Spinal cord (tissue), 9 donors: ENCODE measurements at regions not wholly inside any gene's neighbourhood (a gene's known extent, or its start where the extent isn't known, plus 50 kb on each side); places are given as distances from the start of the nearest gene placed in this dataset.

ENCODE experiments used
- DNase-seq, 6 donors: peaks; one replicate each; pipeline versions ENCODE4 v3.0.0 to v3.0.0-alpha.2; 2013 to 2015; ENCODE audit warnings: low spot score in 6 of 6, low read depth in 4 of 6
- H3K27ac ChIP-seq: one replicate; pipeline ENCODE4 v1.5.1; 2013; ENCODE audit warnings: low read depth, low read length, control low read depth
- H3K27me3 ChIP-seq: one replicate; pipeline ENCODE4 v1.6.1; 2013; ENCODE audit warnings: low read length; ENCODE audit not compliant: control insufficient read depth, insufficient read depth
- H3K36me3 ChIP-seq: one replicate; pipeline ENCODE4 v1.6.1; 2013; ENCODE audit warnings: low read length; ENCODE audit not compliant: control insufficient read depth, insufficient read depth
- H3K4me1 ChIP-seq: one replicate; pipeline ENCODE4 v1.6.1; 2013; ENCODE audit warnings: low read length; ENCODE audit not compliant: control insufficient read depth, insufficient read depth
- H3K4me3 ChIP-seq: one replicate; pipeline ENCODE4 v1.5.1; 2013; ENCODE audit warnings: low read depth, low read length, control low read depth
- H3K9me3 ChIP-seq: one replicate; pipeline ENCODE4 v1.6.1; 2013; ENCODE audit warnings: low read length; ENCODE audit not compliant: control insufficient read depth, insufficient read depth
- WGBS: methylation state at CpG from one replicate; pipeline ENCODE4 v1.1.5; 2013; ENCODE audit warnings: missing lambda C conversion rate; ENCODE audit not compliant: insufficient coverage; 5-methylcytosine and 5-hydroxymethylcytosine counted together
- donor health status: healthy.

- DNase-seq = no peak
- Histone ChIP-seq H3K4me1 (peaks cover 7% of the 10 kb centered on the region), H3K9me3 (no peaks in the 10 kb centered on the region), H3K36me3 (no peaks in the 10 kb centered on the region), H3K4me3 (no peak overlapping the region), H3K27ac (no peak overlapping the region), H3K27me3 (no peaks in the 10 kb centered on the region)
- WGBS = 67% methylated on average over 1 of the region's 1 CpG
Observed at GRCh38 chr12:13371367-13371766, 174.8 kb downstream of the EMP1 start.

DNA sequence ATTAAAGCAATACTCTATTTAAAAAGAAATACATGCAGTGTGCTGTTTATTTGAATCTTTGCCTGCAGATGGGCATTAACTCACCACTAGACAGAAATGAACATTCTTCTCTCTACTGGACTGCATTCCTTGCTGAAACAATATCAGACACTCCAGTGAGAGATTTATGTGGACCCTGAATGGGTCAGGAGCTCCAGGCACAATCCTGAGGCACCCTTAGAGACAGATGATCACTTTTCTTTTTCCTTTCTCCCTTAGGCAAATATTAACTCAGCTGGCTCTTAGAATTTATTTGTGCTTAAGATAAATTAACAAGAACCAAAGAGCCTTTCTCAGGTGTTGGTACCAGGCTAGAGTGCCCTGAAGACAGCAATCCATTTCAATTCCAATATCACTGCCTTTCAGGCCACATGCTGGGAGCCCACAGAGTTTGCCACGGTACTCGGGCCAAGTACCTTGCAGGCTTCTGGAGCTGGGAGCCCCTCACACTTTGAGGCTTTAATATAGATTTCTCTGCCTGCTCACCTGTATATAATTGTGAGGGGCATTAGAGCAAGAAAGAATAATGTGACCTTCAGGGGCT, 173.0 kb downstream of the EMP1 start:
- Histone ChIP-seq H3K36me3 (no peaks in the 10 kb centered on the region), H3K4me3 (no peak overlapping the region), H3K27ac (no peak overlapping the region), H3K4me1 (peaks cover 7% of the 10 kb centered on the region), H3K27me3 (no peaks in the 10 kb centered on the region), H3K9me3 (no peaks in the 10 kb centered on the region)
- DNase-seq = peak in 1 of 6 donors; percentile 80
- WGBS = no CpG with 5 or more reads among the region's 2 CpGs

DNA sequence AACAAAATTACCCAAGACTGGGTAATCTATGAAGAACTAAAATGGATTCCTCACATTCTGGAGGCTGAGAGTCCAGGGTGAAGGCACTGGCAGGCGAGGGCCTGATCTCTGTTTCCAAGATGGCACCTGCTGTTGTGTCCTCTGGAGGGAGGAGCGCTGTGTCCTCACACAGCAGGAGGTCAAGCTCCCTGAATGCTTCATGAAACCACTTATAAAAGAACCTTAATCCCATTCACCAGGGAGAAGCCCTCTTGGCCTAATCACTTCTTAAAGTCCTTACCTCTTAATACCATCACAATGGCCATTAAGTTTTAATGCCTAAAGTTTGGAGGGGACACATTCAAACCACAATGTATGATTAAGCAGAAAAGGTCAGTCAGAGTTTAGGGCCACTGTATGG, 172.4 kb downstream of the EMP1 start:
- H3K36me3 ChIP-seq = no peaks in the 10 kb centered on the region
- no peaks in the 10 kb centered on the region for H3K9me3 ChIP-seq
- H3K4me1 ChIP-seq = peaks cover 7% of the 10 kb centered on the region
- no peak for DNase-seq
- 80% methylated on average over 1 of the region's 2 CpGs for WGBS
- no peak overlapping the region for H3K27ac ChIP-seq
- H3K4me3 ChIP-seq = no peak overlapping the region
- H3K27me3 ChIP-seq = no peaks in the 10 kb centered on the region

DNA sequence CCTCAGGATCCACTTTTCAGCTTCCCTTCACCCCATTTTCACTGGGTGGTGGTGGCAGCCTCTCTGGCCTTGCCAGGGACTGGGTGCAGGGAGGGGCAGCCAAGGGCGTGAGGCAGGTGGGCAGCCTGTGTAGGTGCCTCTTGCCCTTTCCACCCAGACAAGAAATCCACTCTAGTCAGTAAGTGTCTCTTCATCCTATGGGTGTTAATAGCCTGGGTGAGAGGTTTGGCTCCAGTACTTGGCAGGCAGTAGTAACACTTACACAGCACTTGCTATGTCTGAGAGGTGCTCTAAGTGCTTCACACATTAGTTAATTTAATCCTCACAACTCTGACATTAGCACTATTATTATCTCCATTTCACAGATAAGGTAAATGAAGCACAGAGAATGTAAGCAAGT, 171.9 kb downstream of the EMP1 start:
- Histone ChIP-seq H3K4me3 (no peak overlapping the region), H3K4me1 (peaks cover 7% of the 10 kb centered on the region), H3K27ac (no peak overlapping the region), H3K36me3 (no peaks in the 10 kb centered on the region), H3K27me3 (no peaks in the 10 kb centered on the region), H3K9me3 (no peaks in the 10 kb centered on the region)
- WGBS = no CpG with 5 or more reads among the region's 1 CpG
- DNase-seq = no peak

DNA sequence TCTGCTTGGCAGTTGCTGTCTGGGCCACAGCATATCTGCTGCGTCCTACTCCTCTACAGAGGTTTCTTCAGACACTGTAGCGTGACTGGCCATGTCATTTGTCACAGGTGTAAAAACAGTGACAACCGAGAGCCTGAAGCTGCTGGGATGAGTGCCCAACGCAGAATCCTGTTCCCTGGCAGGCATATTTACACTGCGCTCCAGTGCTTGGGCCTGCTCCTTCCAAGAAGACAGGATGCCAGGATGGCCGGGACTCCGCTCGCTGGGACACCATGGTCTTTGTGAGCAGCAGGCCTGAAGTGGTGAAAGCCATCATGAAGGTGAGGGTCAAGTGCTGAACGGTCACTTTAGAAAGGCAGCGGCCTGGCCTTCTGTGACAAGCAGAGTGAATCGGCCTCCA, 171.4 kb downstream of the EMP1 start:
- H3K27ac ChIP-seq = no peak overlapping the region
- WGBS = 83% methylated on average over 10 of the region's 11 CpGs

GRCh38 chr12:13365748-13366366, 169.3 kb downstream of the EMP1 start:
- no peak for DNase-seq
- WGBS = 97% methylated on average over 16 of the region's 16 CpGs
- H3K9me3 ChIP-seq = no peaks in the 10 kb centered on the region

More for the DNA sequence above, 171.4 kb downstream of the EMP1 start:
- Histone ChIP-seq H3K4me1 (peaks cover 7% of the 10 kb centered on the region), H3K9me3 (no peaks in the 10 kb centered on the region), H3K4me3 (no peak overlapping the region), H3K36me3 (no peaks in the 10 kb centered on the region), H3K27me3 (no peaks in the 10 kb centered on the region)
- DNase-seq = no peak

DNA sequence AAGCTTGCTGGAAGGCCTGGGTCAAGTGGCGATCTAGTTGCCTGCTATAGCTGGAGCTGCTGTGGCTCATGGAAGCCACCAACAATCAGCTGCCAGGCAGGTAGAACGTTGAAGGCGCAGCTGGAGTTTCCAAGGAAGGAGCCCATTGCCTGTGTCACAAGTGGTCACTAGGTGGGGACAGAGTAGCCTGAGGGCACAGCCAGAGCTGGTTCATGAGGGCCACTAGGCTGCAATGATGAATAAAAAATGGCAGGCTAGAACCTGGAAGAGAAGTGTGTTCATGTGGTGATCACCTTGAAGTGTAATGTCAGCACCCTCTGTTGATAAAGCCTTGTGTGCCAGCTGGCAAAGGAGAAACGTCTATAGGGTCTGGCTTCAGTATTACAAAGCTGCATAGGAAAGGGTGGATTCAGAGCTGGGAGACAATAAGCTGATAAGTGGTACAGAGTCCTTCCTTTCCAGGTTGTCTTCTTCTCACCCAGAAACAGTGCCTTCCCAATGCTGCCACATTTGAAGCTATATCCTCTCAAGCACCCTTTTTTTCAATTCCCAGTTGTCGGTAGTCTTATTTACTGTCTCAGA, 165.8 kb downstream of the EMP1 start:
- Histone ChIP-seq H3K4me3 (no peak overlapping the region), H3K9me3 (no peaks in the 10 kb centered on the region), H3K27me3 (no peaks in the 10 kb centered on the region), H3K27ac (no peak overlapping the region), H3K4me1 (no peaks in the 10 kb centered on the region), H3K36me3 (no peaks in the 10 kb centered on the region)
- 58% methylated on average over 4 of the region's 5 CpGs for WGBS
- DNase-seq = peak in 2 of 6 donors; percentile 67 to 69

More at GRCh38 chr12:13365748-13366366, 169.3 kb downstream of the EMP1 start:
- H3K27me3 ChIP-seq = no peaks in the 10 kb centered on the region
- no peaks in the 10 kb centered on the region for H3K36me3 ChIP-seq
- H3K4me3 ChIP-seq = no peak overlapping the region
- peaks cover 7% of the 10 kb centered on the region for H3K4me1 ChIP-seq
- no peak overlapping the region for H3K27ac ChIP-seq

- Histone ChIP-seq H3K9me3 (no peaks in the 10 kb centered on the region), H3K36me3 (no peaks in the 10 kb centered on the region), H3K27ac (no peak overlapping the region), H3K4me1 (no peaks in the 10 kb centered on the region), H3K27me3 (no peaks in the 10 kb centered on the region), H3K4me3 (no peak overlapping the region)
- no peak for DNase-seq
Observed at GRCh38 chr12:13359636-13360035, 163.1 kb downstream of the EMP1 start.

- Histone ChIP-seq H3K27ac (no peak overlapping the region), H3K4me1 (no peaks in the 10 kb centered on the region), H3K9me3 (no peaks in the 10 kb centered on the region), H3K27me3 (no peaks in the 10 kb centered on the region), H3K36me3 (no peaks in the 10 kb centered on the region), H3K4me3 (no peak overlapping the region)
- DNase-seq = no peak
- WGBS = 75% methylated on average over 1 of the region's 4 CpGs
Observed at GRCh38 chr12:13358391-13358905, 161.9 kb downstream of the EMP1 start.

DNA sequence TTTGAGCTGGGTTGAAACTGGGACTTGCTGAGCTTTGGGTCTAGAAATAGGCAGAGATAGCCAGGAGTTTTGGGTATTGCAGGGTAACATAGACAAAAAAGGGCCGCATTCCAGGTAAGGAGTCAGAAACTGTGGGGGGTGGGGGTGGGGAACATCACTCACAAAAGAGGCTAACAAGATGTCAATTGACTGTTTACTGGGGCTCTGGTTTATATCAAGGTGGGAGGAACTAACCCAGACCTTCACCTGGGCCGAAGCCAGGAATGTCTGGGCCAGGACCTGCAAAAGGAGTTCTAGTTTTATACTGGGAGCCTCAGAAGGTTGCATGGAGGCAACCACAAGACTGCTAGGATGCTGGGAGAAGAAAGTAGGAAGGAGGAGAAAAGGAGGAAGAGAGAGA, 154.4 kb downstream of the EMP1 start:
- WGBS = 94% methylated on average over 2 of the region's 2 CpGs
- H3K27me3 ChIP-seq = no peaks in the 10 kb centered on the region
- no peaks in the 10 kb centered on the region for H3K9me3 ChIP-seq
- no peak overlapping the region for H3K4me3 ChIP-seq
- no peak for DNase-seq
- H3K4me1 ChIP-seq = no peaks in the 10 kb centered on the region
- no peak overlapping the region for H3K27ac ChIP-seq
- no peaks in the 10 kb centered on the region for H3K36me3 ChIP-seq
